Fibroblast of peridontal ligament (primary cell): ENCODE measurements at regions not wholly inside any gene's neighbourhood (a gene's known extent, or its start where the extent isn't known, plus 50 kb on each side); places are given as distances from the start of the nearest gene placed in this dataset.

Experiments used
- DNase-seq: peaks from one replicate; pipeline ENCODE4 v3.0.0-alpha.2; 2010; ENCODE audit errors: extremely low read depth

DNA sequence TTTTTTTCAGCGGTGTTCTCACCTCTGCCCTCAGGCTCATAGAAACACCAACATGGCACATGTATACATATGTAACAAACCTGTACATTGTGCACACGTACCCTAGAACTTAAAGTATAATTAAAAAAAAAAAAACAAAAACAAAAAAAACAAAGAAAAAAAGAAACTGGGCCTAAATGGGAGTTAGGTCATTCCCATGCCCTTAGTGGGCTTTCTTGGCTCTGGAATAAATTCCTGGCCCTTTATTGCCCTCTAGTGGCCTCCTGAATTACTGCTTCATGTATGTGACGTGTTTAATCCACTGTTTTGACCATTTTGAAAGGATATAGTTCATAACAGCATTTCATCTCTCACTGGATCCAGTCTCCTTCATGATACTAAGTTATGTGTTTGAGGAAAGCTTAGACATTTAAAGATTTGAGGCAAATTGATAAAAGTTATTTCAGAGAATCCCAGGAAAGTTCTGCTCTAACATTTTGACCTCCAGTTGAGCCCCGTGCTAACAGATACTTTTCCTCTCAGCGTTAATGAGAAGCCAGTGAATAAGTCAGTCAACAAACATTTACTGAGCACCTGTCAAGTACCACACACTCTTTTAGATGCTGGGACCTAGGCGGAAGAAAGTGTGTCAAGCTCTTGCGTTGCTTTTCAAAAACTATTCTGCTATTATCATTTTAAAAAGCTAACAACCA lies 54.7 kb upstream of the SYPL1 start:
- DNase-seq: peak; percentile 92

GRCh38 chr7:106165337-106165736 lies 53.2 kb upstream of the SYPL1 start:
- DNase-seq: peak; percentile 90

DNA sequence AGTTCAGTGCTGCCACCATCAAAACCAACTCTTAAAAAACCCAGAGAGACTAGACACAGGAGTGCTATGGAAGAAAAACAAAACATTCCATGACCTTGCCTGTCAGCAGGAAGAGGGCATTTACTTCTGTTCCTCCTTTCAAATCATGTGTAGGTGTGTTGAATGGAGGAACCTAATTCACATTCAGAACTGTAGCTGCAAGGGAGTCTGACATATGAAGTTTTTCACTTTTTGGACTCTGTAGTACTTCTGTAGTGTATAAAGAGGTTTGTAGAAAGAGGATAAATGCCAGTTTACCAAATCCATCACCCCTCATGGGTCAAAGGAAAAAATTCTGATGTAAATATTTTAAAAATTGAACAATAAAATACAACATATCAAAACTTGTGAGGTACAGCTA lies 51.1 kb upstream of the SYPL1 start:
- no peak for DNase-seq
